Esophagus muscularis mucosa (tissue), 4 donors: ENCODE measurements at regions not wholly inside any gene's neighbourhood (a gene's known extent, or its start where the extent isn't known, plus 50 kb on each side); places are given as distances from the start of the nearest gene placed in this dataset.

Experiments
- CTCF ChIP-seq, 3 experiments: fragments of 200-600 bp in 2 of 3; fragments of 450-650 bp in 1 of 3; sonication (generic) in 2 of 3; IDR thresholded peaks; one replicate each; pipeline ENCODE4 v1.5.1; 2017 to 2019; ENCODE audit warnings: antibody characterized with exemption in 3 of 3, mild to moderate bottlenecking in 2 of 3, moderate library complexity in 1 of 3
- EP300 ChIP-seq: sonication (generic); formaldehyde crosslinking; IDR thresholded peaks from one replicate; pipeline ENCODE4 v1.6.1; 2017; ENCODE audit warnings: antibody characterized with exemption
- POLR2A ChIP-seq: fragments of 450-650 bp; IDR thresholded peaks from one replicate; pipeline ENCODE4 v1.6.1; 2017; ENCODE audit warnings: antibody characterized with exemption, moderate library complexity, mild to moderate bottlenecking, low read depth
- POLR2AphosphoS5 ChIP-seq, 2 donors: sonication (generic); formaldehyde crosslinking; IDR thresholded peaks; one replicate each; pipeline ENCODE4 v1.6.1; 2017; ENCODE audit warnings: antibody characterized with exemption in 2 of 2

- TF ChIP-seq EP300 (no peak), CTCF (IDR thresholded peaks at IDR 0.05) (no peak), POLR2A (no peak), POLR2AphosphoS5 (IDR thresholded peaks at IDR 0.05) (no peak)
Observed at GRCh38 chr4:114177628-114178027, 198.2 kb upstream of the ARSJ start.
